ENCODE measurements at regions not wholly inside any gene's neighbourhood (a gene's known extent, or its start where the extent isn't known, plus 50 kb on each side); places are given as distances from the start of the nearest gene placed in this dataset.

- no peak for TF ChIP-seq POLR2A (IDR thresholded peaks at IDR 0.05)
- TF ChIP-seq, protein P1, sequence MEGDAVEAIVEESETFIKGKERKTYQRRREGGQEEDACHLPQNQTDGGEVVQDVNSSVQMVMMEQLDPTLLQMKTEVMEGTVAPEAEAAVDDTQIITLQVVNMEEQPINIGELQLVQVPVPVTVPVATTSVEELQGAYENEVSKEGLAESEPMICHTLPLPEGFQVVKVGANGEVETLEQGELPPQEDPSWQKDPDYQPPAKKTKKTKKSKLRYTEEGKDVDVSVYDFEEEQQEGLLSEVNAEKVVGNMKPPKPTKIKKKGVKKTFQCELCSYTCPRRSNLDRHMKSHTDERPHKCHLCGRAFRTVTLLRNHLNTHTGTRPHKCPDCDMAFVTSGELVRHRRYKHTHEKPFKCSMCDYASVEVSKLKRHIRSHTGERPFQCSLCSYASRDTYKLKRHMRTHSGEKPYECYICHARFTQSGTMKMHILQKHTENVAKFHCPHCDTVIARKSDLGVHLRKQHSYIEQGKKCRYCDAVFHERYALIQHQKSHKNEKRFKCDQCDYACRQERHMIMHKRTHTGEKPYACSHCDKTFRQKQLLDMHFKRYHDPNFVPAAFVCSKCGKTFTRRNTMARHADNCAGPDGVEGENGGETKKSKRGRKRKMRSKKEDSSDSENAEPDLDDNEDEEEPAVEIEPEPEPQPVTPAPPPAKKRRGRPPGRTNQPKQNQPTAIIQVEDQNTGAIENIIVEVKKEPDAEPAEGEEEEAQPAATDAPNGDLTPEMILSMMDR (IDR thresholded peaks at IDR 0.05), result no peak
These were observed 418.0 kb upstream of the TNP1 start for GRCh38 chr2:217277646-217278398.

Measured in uterus (tissue), 2 donors.